Mesenchymal stem cell (in vitro differentiated cells and primary cell): ENCODE measurements at regions not wholly inside any gene's neighbourhood (a gene's known extent, or its start where the extent isn't known, plus 50 kb on each side); places are given as distances from the start of the nearest gene placed in this dataset.

Source experiments
- DNase-seq: peaks from one replicate; pipeline ENCODE4 v3.0.0-alpha.2; 2013
- H2AFZ ChIP-seq: one replicate; pipeline ENCODE4 v1.6.1; 2013; ENCODE audit warnings: low read depth, mild to moderate bottlenecking, control low read depth, inconsistent platforms, low read length, moderate library complexity
- H2AK5ac ChIP-seq: 2 replicates; pipeline ENCODE4 v1.6.1; 2013; ENCODE audit warnings: low read length, moderate library complexity, mild to moderate bottlenecking, inconsistent platforms; ENCODE audit not compliant: severe bottlenecking
- H2BK120ac ChIP-seq: one replicate; pipeline ENCODE4 v1.6.1; 2013; ENCODE audit warnings: low read depth, mild to moderate bottlenecking, inconsistent platforms, low read length, moderate library complexity
- H2BK12ac ChIP-seq, 2 experiments: one replicate each; pipeline ENCODE4 v1.6.1; 2013; ENCODE audit warnings: inconsistent platforms in 2 of 2, low read length in 2 of 2, mild to moderate bottlenecking in 2 of 2, moderate library complexity in 2 of 2, control low read depth in 1 of 2
- H2BK15ac ChIP-seq: one replicate; pipeline ENCODE4 v1.6.1; 2013; ENCODE audit warnings: mild to moderate bottlenecking, low read depth, inconsistent platforms; ENCODE audit not compliant: poor library complexity, severe bottlenecking
- H2BK5ac ChIP-seq: 2 replicates; pipeline ENCODE4 v1.6.1; 2013; ENCODE audit warnings: low read depth, mild to moderate bottlenecking, low read length, control low read depth, inconsistent platforms; ENCODE audit not compliant: poor library complexity, severe bottlenecking
- H3K14ac ChIP-seq, 2 experiments: one replicate each; pipeline ENCODE4 v1.6.1; 2013; ENCODE audit warnings: inconsistent platforms in 2 of 2, low read length in 2 of 2, control low read depth in 1 of 2, mild to moderate bottlenecking in 1 of 2, moderate library complexity in 1 of 2
- H3K18ac ChIP-seq, 2 experiments: one replicate each; pipeline ENCODE4 v1.6.1; 2013; ENCODE audit warnings: inconsistent platforms in 2 of 2, low read length in 2 of 2, control low read depth in 1 of 2, low read depth in 1 of 2, mild to moderate bottlenecking in 1 of 2
- H3K23ac ChIP-seq, 2 experiments: one replicate each; pipeline ENCODE4 v1.6.1; 2013; ENCODE audit warnings: inconsistent platforms in 2 of 2, low read length in 2 of 2, mild to moderate bottlenecking in 2 of 2, moderate library complexity in 2 of 2, control low read depth in 1 of 2
- H3K27ac ChIP-seq: 2 replicates; pipeline ENCODE4 v1.5.1; 2013; ENCODE audit warnings: mild to moderate bottlenecking, moderate library complexity, low read length, control low read depth, inconsistent platforms; ENCODE audit not compliant: poor library complexity, severe bottlenecking
- H3K27me3 ChIP-seq, 2 experiments: 2 replicates each; pipeline versions ENCODE4 v1.6.1 to v1.7.0; 2013; ENCODE audit warnings: low read length in 2 of 2, mild to moderate bottlenecking in 2 of 2, moderate library complexity in 2 of 2, control low read depth in 1 of 2, inconsistent platforms in 1 of 2; ENCODE audit not compliant: control insufficient read depth in 1 of 2, insufficient read depth in 1 of 2
- H3K36me3 ChIP-seq, 2 experiments: 2 replicates each; pipeline versions ENCODE4 v1.6.1 to v1.7.0; 2013; ENCODE audit warnings: low read length in 2 of 2, control low read depth in 1 of 2, inconsistent platforms in 1 of 2, low read depth in 1 of 2, mild to moderate bottlenecking in 1 of 2; ENCODE audit not compliant: insufficient read depth in 2 of 2, control insufficient read depth in 1 of 2
- H3K4ac ChIP-seq, 2 experiments: one replicate each; pipeline ENCODE4 v1.6.1; 2013; ENCODE audit warnings: inconsistent platforms in 2 of 2, low read length in 2 of 2, mild to moderate bottlenecking in 2 of 2, moderate library complexity in 2 of 2, control low read depth in 1 of 2, low read depth in 1 of 2
- H3K4me1 ChIP-seq: 2 replicates; pipeline ENCODE4 v1.6.1; 2013; ENCODE audit warnings: low read depth, low read length, control low read depth; ENCODE audit not compliant: control insufficient read depth, insufficient read depth
- H3K4me2 ChIP-seq: 2 replicates; pipeline ENCODE4 v1.6.1; 2013; ENCODE audit warnings: low read length, mild to moderate bottlenecking, inconsistent platforms; ENCODE audit not compliant: poor library complexity, severe bottlenecking
- H3K4me3 ChIP-seq, 2 experiments: 2 replicates each; pipeline versions ENCODE4 v1.5.1 to v1.7.0; 2013; ENCODE audit warnings: low read length in 2 of 2, mild to moderate bottlenecking in 2 of 2, control low read depth in 1 of 2, low read depth in 1 of 2; ENCODE audit not compliant: insufficient read depth in 1 of 2
- H3K79me1 ChIP-seq: replicated peaks from 2 replicates; pipeline ENCODE4 v1.6.1; 2013; ENCODE audit warnings: mild to moderate bottlenecking, control low read depth, low read length, inconsistent platforms; ENCODE audit not compliant: poor library complexity, severe bottlenecking
- H3K9ac ChIP-seq: 2 replicates; pipeline ENCODE4 v1.7.0; 2013; ENCODE audit warnings: mild to moderate bottlenecking, low read length, moderate library complexity
- H3K9me3 ChIP-seq: 2 replicates; pipeline ENCODE4 v1.7.0; 2013; ENCODE audit warnings: mild to moderate bottlenecking, low read length; ENCODE audit not compliant: control insufficient read depth
- H4K8ac ChIP-seq: one replicate; pipeline ENCODE4 v1.6.1; 2013; ENCODE audit warnings: inconsistent platforms, mild to moderate bottlenecking, low read length, moderate library complexity
- H4K91ac ChIP-seq: one replicate; pipeline ENCODE4 v1.6.1; 2013; ENCODE audit warnings: mild to moderate bottlenecking, low read length, inconsistent platforms
- WGBS: methylation state at CpG from one replicate; pipeline ENCODE4 v1.1.7; 2013; ENCODE audit warnings: mixed read lengths; 5-methylcytosine and 5-hydroxymethylcytosine counted together

- Histone ChIP-seq H2BK5ac (no peak overlapping the region), H3K14ac (no peak overlapping the region), H3K9me3 (peaks cover 12% of the 10 kb centered on the region), H3K79me1 (no peaks in the 10 kb centered on the region), H2AFZ (no peak overlapping the region), H3K4me3 (no peak overlapping the region), H3K9ac (no peak overlapping the region), H4K8ac (no peak overlapping the region), H3K27ac (no peak overlapping the region), H2AK5ac (no peak overlapping the region), H3K23ac (no peak overlapping the region), H4K91ac (no peak overlapping the region), H3K4me2 (no peak overlapping the region), H2BK120ac (no peak overlapping the region), H3K4ac (no peak overlapping the region), H3K18ac (no peak overlapping the region), H2BK15ac (no peak overlapping the region), H3K4me1 (no peaks in the 10 kb centered on the region), H3K27me3 (no peaks in the 10 kb centered on the region), H2BK12ac (no peak overlapping the region), H3K36me3 (no peaks in the 10 kb centered on the region)
- 85% methylated on average over 2 of the region's 2 CpGs for WGBS
- DNase-seq = no peak
Measured at GRCh38 chr15:97156739-97157265, 803.7 kb upstream of the ARRDC4 start.

- no peak overlapping the region for H4K91ac ChIP-seq
- H3K4me1 ChIP-seq = no peaks in the 10 kb centered on the region
- no peak overlapping the region for H3K4me3 ChIP-seq
- H3K79me1 ChIP-seq = no peaks in the 10 kb centered on the region
- DNase-seq = no peak
- no peak overlapping the region for H3K18ac ChIP-seq
- H3K4me2 ChIP-seq = no peak overlapping the region
- H3K23ac ChIP-seq = no peak overlapping the region
- 80% methylated on average over 2 of the region's 2 CpGs for WGBS
- H4K8ac ChIP-seq = no peak overlapping the region
- H3K27ac ChIP-seq = no peak overlapping the region
- H2BK15ac ChIP-seq = no peak overlapping the region
- H3K27me3 ChIP-seq = no peaks in the 10 kb centered on the region
- no peak overlapping the region for H2BK120ac ChIP-seq
- H3K9ac ChIP-seq = no peak overlapping the region
- no peak overlapping the region for H3K4ac ChIP-seq
- H2BK12ac ChIP-seq = no peak overlapping the region
- no peak overlapping the region for H3K14ac ChIP-seq
- H2BK5ac ChIP-seq = no peak overlapping the region
- H3K9me3 ChIP-seq = peaks cover 10% of the 10 kb centered on the region
- no peak overlapping the region for H2AK5ac ChIP-seq
- no peaks in the 10 kb centered on the region for H3K36me3 ChIP-seq
- no peak overlapping the region for H2AFZ ChIP-seq
Measured at GRCh38 chr15:97162805-97163495, 797.6 kb upstream of the ARRDC4 start.

GRCh38 chr15:97165205-97165604, 795.3 kb upstream of the ARRDC4 start:
- Histone ChIP-seq H2BK15ac (no peak overlapping the region), H3K4me2 (no peak overlapping the region), H3K23ac (no peak overlapping the region), H3K14ac (no peak overlapping the region), H3K79me1 (no peaks in the 10 kb centered on the region), H2AK5ac (no peak overlapping the region), H4K8ac (no peak overlapping the region), H3K18ac (no peak overlapping the region), H3K27ac (no peak overlapping the region), H3K9me3 (peaks cover 10% of the 10 kb centered on the region), H3K4me1 (no peaks in the 10 kb centered on the region), H4K91ac (no peak overlapping the region), H2BK12ac (no peak overlapping the region), H2AFZ (no peak overlapping the region), H3K9ac (no peak overlapping the region), H3K4me3 (no peak overlapping the region), H3K27me3 (no peaks in the 10 kb centered on the region), H3K36me3 (no peaks in the 10 kb centered on the region), H2BK120ac (no peak overlapping the region), H2BK5ac (no peak overlapping the region), H3K4ac (no peak overlapping the region)
- WGBS = 100% methylated on average over 1 of the region's 2 CpGs
- DNase-seq = no peak

- Histone ChIP-seq H2BK15ac (peak overlapping the region; percentile 36), H3K27me3 (no peaks in the 10 kb centered on the region), H3K18ac (peak overlapping the region in 1 of 2 experiments; percentile 50), H3K36me3 (no peaks in the 10 kb centered on the region), H3K14ac (no peak overlapping the region), H4K91ac (no peak overlapping the region), H2BK5ac (no peak overlapping the region), H2BK12ac (peak overlapping the region in 1 of 2 experiments; percentile 83), H3K4me1 (no peaks in the 10 kb centered on the region), H3K4me3 (no peak overlapping the region), H2AFZ (no peak overlapping the region), H2AK5ac (no peak overlapping the region), H3K9ac (no peak overlapping the region), H3K4me2 (no peak overlapping the region), H2BK120ac (no peak overlapping the region), H3K27ac (no peak overlapping the region), H3K4ac (no peak overlapping the region), H3K79me1 (no peaks in the 10 kb centered on the region), H3K23ac (no peak overlapping the region), H3K9me3 (peaks cover 13% of the 10 kb centered on the region), H4K8ac (peak overlapping the region; percentile 21)
- peak; percentile 54 for DNase-seq
- 74% methylated on average over 12 of the region's 12 CpGs for WGBS
Measured at GRCh38 chr15:97168704-97169475, 791.6 kb upstream of the ARRDC4 start.
